Nephron (organoid): ENCODE measurements at regions not wholly inside any gene's neighbourhood (a gene's known extent, or its start where the extent isn't known, plus 50 kb on each side); places are given as distances from the start of the nearest gene placed in this dataset.

Experiments
- H3K27ac Mint-ChIP-seq, 3 experiments: 2 replicates each; pipeline ENCODE4 v1.8.0; 2020; ENCODE audit warnings: mixed read lengths in 3 of 3, mild to moderate bottlenecking in 2 of 3, moderate library complexity in 1 of 3
- H3K27me3 Mint-ChIP-seq: 2 replicates; pipeline ENCODE4 v1.8.0; 2021; ENCODE audit warnings: low read depth, mild to moderate bottlenecking, moderate library complexity, mixed read lengths
- H3K36me3 Mint-ChIP-seq: 2 replicates; pipeline ENCODE4 v1.8.0; 2020; ENCODE audit warnings: low read depth, mixed read lengths
- H3K4me1 Mint-ChIP-seq: 2 replicates; pipeline ENCODE4 v1.8.0; 2020; ENCODE audit warnings: mixed read lengths
- H3K4me3 Mint-ChIP-seq, 3 experiments: 2 replicates each; pipeline ENCODE4 v1.8.0; 2020; ENCODE audit warnings: mild to moderate bottlenecking in 3 of 3, mixed read lengths in 3 of 3, moderate library complexity in 2 of 3
- H3K9me3 Mint-ChIP-seq: 2 replicates; pipeline ENCODE4 v1.8.0; 2020; ENCODE audit warnings: mixed read lengths
- CTCF ChIP-seq, 3 experiments: fragments of 200-600 bp; sonication (generic); IDR thresholded peaks; one replicate each; pipeline ENCODE4 v1.5.0; 2021; ENCODE audit warnings: antibody characterized with exemption in 3 of 3; ENCODE audit not compliant: unreplicated experiment in 3 of 3

GRCh38 chr18:77551055-77551454, 301.4 kb downstream of the GALR1 start:
- Mint-ChIP-seq H3K27ac (no peak overlapping the region), H3K36me3 (no peaks in the 10 kb centered on the region), H3K9me3 (no peaks in the 10 kb centered on the region), H3K4me1 (peaks cover 28% of the 10 kb centered on the region), H3K4me3 (no peak overlapping the region), H3K27me3 (peaks cover 15% of the 10 kb centered on the region)
- no peak for TF ChIP-seq CTCF (IDR thresholded peaks at IDR 0.05; ENCODE audit: unreplicated experiment in 3 of 3)

GRCh38 chr18:77552945-77553344, 303.3 kb downstream of the GALR1 start:
- peaks cover 22% of the 10 kb centered on the region for H3K4me1 Mint-ChIP-seq
- no peak overlapping the region for H3K4me3 Mint-ChIP-seq
- no peaks in the 10 kb centered on the region for H3K36me3 Mint-ChIP-seq
- TF ChIP-seq CTCF (IDR thresholded peaks at IDR 0.05; ENCODE audit: unreplicated experiment in 3 of 3): no peak
- H3K9me3 Mint-ChIP-seq: no peaks in the 10 kb centered on the region
- H3K27me3 Mint-ChIP-seq: peaks cover 19% of the 10 kb centered on the region
- no peak overlapping the region for H3K27ac Mint-ChIP-seq

GRCh38 chr18:77554061-77554460, 304.4 kb downstream of the GALR1 start:
- Mint-ChIP-seq H3K27ac (no peak overlapping the region), H3K4me3 (no peak overlapping the region), H3K9me3 (no peaks in the 10 kb centered on the region), H3K36me3 (no peaks in the 10 kb centered on the region), H3K4me1 (peaks cover 15% of the 10 kb centered on the region), H3K27me3 (peaks cover 12% of the 10 kb centered on the region)
- no peak for TF ChIP-seq CTCF (IDR thresholded peaks at IDR 0.05; ENCODE audit: unreplicated experiment in 3 of 3)

- TF ChIP-seq CTCF (IDR thresholded peaks at IDR 0.05; ENCODE audit: unreplicated experiment in 3 of 3): no peak
- H3K27ac Mint-ChIP-seq: no peak overlapping the region
- no peaks in the 10 kb centered on the region for H3K36me3 Mint-ChIP-seq
- peaks cover 5% of the 10 kb centered on the region for H3K27me3 Mint-ChIP-seq
- no peaks in the 10 kb centered on the region for H3K9me3 Mint-ChIP-seq
- H3K4me1 Mint-ChIP-seq: no peaks in the 10 kb centered on the region
- no peak overlapping the region for H3K4me3 Mint-ChIP-seq
Observed at GRCh38 chr18:77557046-77557587, 307.5 kb downstream of the GALR1 start.

GRCh38 chr18:77559274-77559910, 309.7 kb downstream of the GALR1 start:
- Mint-ChIP-seq H3K9me3 (no peaks in the 10 kb centered on the region), H3K4me3 (no peak overlapping the region), H3K27me3 (peaks cover 5% of the 10 kb centered on the region), H3K4me1 (no peaks in the 10 kb centered on the region), H3K36me3 (no peaks in the 10 kb centered on the region), H3K27ac (no peak overlapping the region)
- TF ChIP-seq CTCF (IDR thresholded peaks at IDR 0.05; ENCODE audit: unreplicated experiment in 3 of 3): no peak
